ENCODE measurements at regions not wholly inside any gene's neighbourhood (a gene's known extent, or its start where the extent isn't known, plus 50 kb on each side); places are given as distances from the start of the nearest gene placed in this dataset.

- TF ChIP-seq, protein P1, sequence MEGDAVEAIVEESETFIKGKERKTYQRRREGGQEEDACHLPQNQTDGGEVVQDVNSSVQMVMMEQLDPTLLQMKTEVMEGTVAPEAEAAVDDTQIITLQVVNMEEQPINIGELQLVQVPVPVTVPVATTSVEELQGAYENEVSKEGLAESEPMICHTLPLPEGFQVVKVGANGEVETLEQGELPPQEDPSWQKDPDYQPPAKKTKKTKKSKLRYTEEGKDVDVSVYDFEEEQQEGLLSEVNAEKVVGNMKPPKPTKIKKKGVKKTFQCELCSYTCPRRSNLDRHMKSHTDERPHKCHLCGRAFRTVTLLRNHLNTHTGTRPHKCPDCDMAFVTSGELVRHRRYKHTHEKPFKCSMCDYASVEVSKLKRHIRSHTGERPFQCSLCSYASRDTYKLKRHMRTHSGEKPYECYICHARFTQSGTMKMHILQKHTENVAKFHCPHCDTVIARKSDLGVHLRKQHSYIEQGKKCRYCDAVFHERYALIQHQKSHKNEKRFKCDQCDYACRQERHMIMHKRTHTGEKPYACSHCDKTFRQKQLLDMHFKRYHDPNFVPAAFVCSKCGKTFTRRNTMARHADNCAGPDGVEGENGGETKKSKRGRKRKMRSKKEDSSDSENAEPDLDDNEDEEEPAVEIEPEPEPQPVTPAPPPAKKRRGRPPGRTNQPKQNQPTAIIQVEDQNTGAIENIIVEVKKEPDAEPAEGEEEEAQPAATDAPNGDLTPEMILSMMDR (IDR thresholded peaks at IDR 0.05) = no peak
- no peak for TF ChIP-seq POLR2A (IDR thresholded peaks at IDR 0.05)
Measured at GRCh38 chr2:236940497-236940896, 145.2 kb upstream of the COPS8 start.
